Upper lobe of left lung (tissue), 4 donors: ENCODE measurements at regions not wholly inside any gene's neighbourhood (a gene's known extent, or its start where the extent isn't known, plus 50 kb on each side); places are given as distances from the start of the nearest gene placed in this dataset.

Experiments
- POLR2A ChIP-seq, 4 donors: fragments of 450-650 bp; IDR thresholded peaks; one replicate each; pipeline ENCODE4 v1.5.1; 2016 to 2017; ENCODE audit warnings: antibody characterized with exemption in 4 of 4, mild to moderate bottlenecking in 2 of 4
- POLR2AphosphoS5 ChIP-seq, 2 donors: sonication (generic); formaldehyde crosslinking; IDR thresholded peaks; one replicate each; pipeline ENCODE4 v1.5.1; 2017; ENCODE audit warnings: antibody characterized with exemption in 2 of 2
- TF ChIP-seq, protein P1 (sequence below), 6 experiments: fragments of 450-650 bp in 4 of 6; fragments of 200-600 bp in 2 of 6; sonication (generic) in 2 of 6; IDR thresholded peaks; one replicate each; pipeline ENCODE4 v1.5.1; 2016 to 2019; ENCODE audit warnings: antibody characterized with exemption in 6 of 6

DNA sequence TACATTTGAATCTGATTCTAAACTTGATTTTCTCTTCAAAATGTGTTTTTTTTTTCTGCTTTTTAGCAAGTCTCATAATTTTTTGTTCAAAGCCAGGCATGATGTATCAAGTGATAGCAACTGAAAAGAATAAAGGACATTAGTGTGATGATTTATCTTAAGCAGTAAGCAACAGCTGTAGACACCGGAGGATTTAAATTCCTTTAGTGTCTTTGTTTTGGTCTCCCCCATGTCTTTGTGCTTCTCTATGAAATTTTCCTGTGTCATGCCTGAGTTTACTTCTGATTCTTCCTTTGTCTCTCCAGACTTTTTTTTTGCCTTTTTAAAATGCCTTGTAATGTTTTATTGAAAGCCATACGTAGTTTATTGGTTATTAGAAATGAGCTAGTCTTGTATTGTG is 934.2 kb upstream of the RAG2 start:
- TF ChIP-seq, protein P1, sequence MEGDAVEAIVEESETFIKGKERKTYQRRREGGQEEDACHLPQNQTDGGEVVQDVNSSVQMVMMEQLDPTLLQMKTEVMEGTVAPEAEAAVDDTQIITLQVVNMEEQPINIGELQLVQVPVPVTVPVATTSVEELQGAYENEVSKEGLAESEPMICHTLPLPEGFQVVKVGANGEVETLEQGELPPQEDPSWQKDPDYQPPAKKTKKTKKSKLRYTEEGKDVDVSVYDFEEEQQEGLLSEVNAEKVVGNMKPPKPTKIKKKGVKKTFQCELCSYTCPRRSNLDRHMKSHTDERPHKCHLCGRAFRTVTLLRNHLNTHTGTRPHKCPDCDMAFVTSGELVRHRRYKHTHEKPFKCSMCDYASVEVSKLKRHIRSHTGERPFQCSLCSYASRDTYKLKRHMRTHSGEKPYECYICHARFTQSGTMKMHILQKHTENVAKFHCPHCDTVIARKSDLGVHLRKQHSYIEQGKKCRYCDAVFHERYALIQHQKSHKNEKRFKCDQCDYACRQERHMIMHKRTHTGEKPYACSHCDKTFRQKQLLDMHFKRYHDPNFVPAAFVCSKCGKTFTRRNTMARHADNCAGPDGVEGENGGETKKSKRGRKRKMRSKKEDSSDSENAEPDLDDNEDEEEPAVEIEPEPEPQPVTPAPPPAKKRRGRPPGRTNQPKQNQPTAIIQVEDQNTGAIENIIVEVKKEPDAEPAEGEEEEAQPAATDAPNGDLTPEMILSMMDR (IDR thresholded peaks at IDR 0.05), result no peak
- TF ChIP-seq POLR2A (IDR thresholded peaks at IDR 0.05) (no peak), POLR2AphosphoS5 (IDR thresholded peaks at IDR 0.05) (no peak)
